GM10266 (cell line): ENCODE measurements at regions not wholly inside any gene's neighbourhood (a gene's known extent, or its start where the extent isn't known, plus 50 kb on each side); places are given as distances from the start of the nearest gene placed in this dataset.

Source experiments
- DNase-seq: peaks from one replicate; pipeline ENCODE4 v3.0.0; 2012; ENCODE audit errors: extremely low spot score
- CTCF ChIP-seq: IDR thresholded peaks from 2 replicates; pipeline ENCODE4 v1.5.1; 2012; ENCODE audit warnings: mild to moderate bottlenecking, low read depth; ENCODE audit not compliant: control insufficient read depth, insufficient read depth; ENCODE audit errors: missing control alignments

- DNase-seq: no peak
- TF ChIP-seq CTCF: no peak
Measured at GRCh38 chr6:62672989-62673388, 387.0 kb upstream of the KHDRBS2 start.

- DNase-seq: no peak
- TF ChIP-seq CTCF: no peak
Measured at GRCh38 chr6:62670490-62671223, 384.6 kb upstream of the KHDRBS2 start.

- DNase-seq: no peak
- TF ChIP-seq CTCF: no peak
Measured at GRCh38 chr6:62669831-62670230, 383.8 kb upstream of the KHDRBS2 start.

- no peak for DNase-seq
- no peak for TF ChIP-seq CTCF
Measured at GRCh38 chr6:62652692-62653328, 366.8 kb upstream of the KHDRBS2 start.

GRCh38 chr6:62645274-62645673, 359.2 kb upstream of the KHDRBS2 start:
- no peak for DNase-seq
- no peak for TF ChIP-seq CTCF

GRCh38 chr6:62640749-62641148, 354.7 kb upstream of the KHDRBS2 start:
- TF ChIP-seq CTCF: no peak
- DNase-seq: no peak

- TF ChIP-seq CTCF: no peak
- DNase-seq: no peak
Measured at GRCh38 chr6:62626661-62627060, 340.6 kb upstream of the KHDRBS2 start.
